GM12865 (cell line): ENCODE measurements at regions not wholly inside any gene's neighbourhood (a gene's known extent, or its start where the extent isn't known, plus 50 kb on each side); places are given as distances from the start of the nearest gene placed in this dataset.

Experiments used
- DNase-seq: peaks from one replicate; pipeline ENCODE4 v3.0.0; 2010; ENCODE audit warnings: low read depth
- H3K4me3 ChIP-seq: 2 replicates; pipeline ENCODE4 v1.5.1; 2011; ENCODE audit warnings: mild to moderate bottlenecking, low read depth, low read length, control low read depth
- TF ChIP-seq, protein P1 (sequence below): IDR thresholded peaks from 2 replicates; pipeline ENCODE4 v1.5.1; 2011; ENCODE audit warnings: low read length, control low read depth, low read depth, inconsistent platforms; ENCODE audit not compliant: insufficient read depth; ENCODE audit errors: missing control alignments

DNA sequence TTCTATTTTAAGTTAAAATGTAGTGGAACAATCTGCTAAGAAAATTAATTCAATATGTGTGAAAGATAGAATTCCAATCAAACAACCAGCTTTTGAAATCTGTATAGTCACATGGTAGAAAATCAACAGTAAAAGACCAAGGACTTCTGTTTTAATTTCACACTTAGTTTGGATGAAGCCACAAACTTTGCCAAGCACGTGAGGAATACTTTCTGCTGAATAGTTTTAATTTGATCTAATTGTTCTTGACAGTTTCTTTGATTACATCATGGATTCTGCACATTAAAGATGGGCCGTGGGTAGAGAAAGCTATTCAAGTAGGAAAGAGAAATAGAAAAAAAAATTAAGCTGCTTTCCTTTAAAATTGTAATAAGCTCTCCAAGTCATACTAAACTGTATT lies 137.9 kb upstream of the FAM241A start:
- TF ChIP-seq, protein P1, sequence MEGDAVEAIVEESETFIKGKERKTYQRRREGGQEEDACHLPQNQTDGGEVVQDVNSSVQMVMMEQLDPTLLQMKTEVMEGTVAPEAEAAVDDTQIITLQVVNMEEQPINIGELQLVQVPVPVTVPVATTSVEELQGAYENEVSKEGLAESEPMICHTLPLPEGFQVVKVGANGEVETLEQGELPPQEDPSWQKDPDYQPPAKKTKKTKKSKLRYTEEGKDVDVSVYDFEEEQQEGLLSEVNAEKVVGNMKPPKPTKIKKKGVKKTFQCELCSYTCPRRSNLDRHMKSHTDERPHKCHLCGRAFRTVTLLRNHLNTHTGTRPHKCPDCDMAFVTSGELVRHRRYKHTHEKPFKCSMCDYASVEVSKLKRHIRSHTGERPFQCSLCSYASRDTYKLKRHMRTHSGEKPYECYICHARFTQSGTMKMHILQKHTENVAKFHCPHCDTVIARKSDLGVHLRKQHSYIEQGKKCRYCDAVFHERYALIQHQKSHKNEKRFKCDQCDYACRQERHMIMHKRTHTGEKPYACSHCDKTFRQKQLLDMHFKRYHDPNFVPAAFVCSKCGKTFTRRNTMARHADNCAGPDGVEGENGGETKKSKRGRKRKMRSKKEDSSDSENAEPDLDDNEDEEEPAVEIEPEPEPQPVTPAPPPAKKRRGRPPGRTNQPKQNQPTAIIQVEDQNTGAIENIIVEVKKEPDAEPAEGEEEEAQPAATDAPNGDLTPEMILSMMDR, result no peak
- H3K4me3 ChIP-seq, result no peak overlapping the region
- no peak for DNase-seq

DNA sequence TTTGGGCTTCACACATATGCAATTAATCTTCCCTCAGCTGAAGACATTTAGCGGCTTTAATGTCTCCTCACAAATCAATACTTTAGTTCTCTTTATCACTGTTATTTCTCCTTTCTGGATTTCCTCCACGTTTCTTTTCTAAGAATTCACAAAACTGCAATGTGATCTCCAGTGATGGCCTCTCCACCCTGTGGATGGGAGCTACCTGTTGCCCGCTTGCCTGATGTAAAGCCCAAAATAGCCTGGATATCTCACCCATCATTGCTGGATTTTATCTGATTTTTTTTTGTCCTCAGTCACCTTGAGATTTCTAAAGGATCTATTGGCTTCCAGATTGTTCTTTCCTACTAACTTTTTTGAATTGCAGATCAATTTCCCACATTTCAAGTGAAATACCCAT lies 129.3 kb upstream of the FAM241A start:
- DNase-seq, result no peak
- TF ChIP-seq, protein P1, result no peak

DNA sequence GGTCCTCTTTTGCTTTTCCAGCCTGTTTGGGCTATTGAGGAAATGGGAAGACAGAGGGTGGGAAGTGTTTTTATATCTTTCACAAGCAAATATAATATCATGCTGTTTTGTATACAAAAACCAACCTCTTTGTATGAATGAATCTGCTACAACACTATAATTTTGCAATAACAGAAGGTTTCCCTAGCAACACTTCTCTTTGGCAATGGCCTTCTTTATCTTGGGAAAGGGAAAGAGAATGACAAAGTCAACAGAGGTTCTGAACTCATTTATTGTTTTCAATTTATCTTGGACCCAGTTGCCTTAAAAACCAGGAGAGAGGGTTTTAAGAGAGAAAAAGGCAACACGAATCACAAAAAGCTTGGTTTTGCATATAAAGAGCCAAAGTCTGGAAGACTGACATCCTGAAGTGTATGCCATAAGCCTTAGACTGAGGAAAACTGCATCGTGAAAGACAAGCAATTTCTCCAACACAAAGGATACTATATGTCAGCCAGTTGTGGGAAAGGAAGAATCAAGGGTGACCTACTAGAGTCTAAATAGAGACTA lies 121.8 kb upstream of the FAM241A start:
- no peak overlapping the region for H3K4me3 ChIP-seq
- TF ChIP-seq, protein P1, result no peak
- no peak for DNase-seq

More for the DNA sequence above, 129.3 kb upstream of the FAM241A start:
- H3K4me3 ChIP-seq, result no peak overlapping the region

DNA sequence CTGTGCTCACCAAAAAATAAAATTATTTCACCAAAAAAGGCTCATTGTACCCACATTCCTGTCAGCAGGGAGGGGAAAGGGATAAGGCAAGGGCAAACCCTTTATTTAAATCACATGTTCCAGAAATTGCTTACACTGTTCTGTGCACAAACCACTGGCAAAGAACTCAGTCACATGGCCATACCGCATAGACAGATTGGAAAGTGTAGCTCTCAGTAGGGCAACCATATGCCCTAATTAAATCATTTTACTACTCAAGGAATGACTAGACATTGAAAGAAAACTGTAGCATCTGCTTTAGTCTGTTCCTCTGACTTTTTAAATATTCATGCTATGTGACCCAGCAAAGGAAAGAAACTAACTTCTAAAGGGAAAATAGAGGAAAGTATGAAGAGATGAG lies 119.2 kb upstream of the FAM241A start:
- TF ChIP-seq, protein P1, result no peak
- no peak for DNase-seq
- no peak overlapping the region for H3K4me3 ChIP-seq

DNA sequence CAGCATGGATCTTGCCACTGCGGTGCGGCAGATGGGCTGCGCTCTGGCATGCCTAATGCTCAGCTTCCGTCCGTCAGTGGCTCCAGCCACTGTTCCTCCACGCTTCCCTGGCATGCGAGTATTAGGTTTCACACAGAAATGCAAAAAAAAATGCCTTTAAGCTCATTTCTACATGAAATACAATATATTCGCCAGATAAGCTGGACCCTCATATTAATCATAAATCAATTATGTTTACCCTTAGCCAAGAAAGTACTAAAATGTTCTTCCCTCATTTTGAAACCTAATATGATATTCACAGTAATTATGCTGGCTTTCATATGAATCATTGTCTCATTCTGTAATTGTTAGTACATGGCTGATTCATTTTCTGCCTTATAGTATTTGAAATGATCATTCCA lies 115.5 kb upstream of the FAM241A start:
- no peak for DNase-seq
- no peak overlapping the region for H3K4me3 ChIP-seq
- TF ChIP-seq, protein P1, result no peak

DNA sequence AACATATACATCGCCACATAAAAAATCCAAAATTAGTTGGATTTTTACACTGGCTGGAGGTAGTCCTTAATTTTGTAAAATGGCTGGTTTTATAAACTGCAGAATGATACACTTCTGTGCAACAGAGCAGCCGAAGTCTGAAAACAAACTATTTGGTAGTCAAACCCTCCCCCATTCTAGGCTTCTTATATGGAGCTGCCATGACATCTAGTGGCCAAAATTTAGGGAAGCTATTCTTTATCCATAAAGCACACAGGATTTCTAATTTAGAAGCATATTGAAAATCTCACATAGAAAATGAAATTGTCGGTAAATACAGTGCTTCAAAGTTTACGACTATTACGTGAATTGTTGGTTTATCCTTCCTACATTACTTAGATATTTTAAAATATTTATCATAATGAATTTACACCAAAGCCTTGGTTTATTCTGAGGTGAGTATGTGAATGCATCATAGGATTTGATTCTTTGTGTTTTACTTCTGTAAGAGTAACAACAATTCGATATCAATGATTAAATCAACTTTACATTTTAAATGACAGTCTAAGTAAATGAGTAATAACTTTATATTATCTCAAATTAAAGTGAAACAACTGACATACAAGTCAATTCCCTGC lies 113.4 kb upstream of the FAM241A start:
- DNase-seq, result peak; percentile 59
- H3K4me3 ChIP-seq, result no peak overlapping the region
- TF ChIP-seq, protein P1, result peak; percentile 48

DNA sequence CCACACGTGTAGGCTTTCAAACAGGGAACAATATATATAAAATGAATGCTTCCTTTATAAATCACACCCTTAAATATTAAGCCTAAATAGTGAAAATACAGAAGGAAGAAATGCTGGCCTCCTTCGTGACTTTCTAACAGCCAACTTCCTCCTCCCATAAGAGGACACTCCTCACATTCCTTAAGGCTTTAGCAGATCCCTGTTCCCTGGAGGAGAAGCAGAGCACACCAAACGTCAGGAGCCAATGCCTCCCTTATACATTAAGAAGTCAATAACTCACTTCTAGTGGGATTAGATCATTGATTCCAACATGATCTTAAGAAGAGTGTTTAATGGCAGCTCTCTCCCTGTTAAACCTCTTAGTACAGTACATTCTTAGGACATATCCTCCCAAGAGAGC lies 108.4 kb upstream of the FAM241A start:
- TF ChIP-seq, protein P1, result no peak
- H3K4me3 ChIP-seq, result no peak overlapping the region
- no peak for DNase-seq
